CD14-positive monocyte (primary cell): ENCODE measurements at regions not wholly inside any gene's neighbourhood (a gene's known extent, or its start where the extent isn't known, plus 50 kb on each side); places are given as distances from the start of the nearest gene placed in this dataset.

Experiments used
- DNase-seq, 3 donors: peaks; one replicate each; pipeline ENCODE4 v3.0.0-alpha.2; 2011 to 2022
- H2AFZ ChIP-seq: 2 replicates; pipeline ENCODE4 v1.6.0; 2012; ENCODE audit warnings: mild to moderate bottlenecking, low read depth, low read length, inconsistent platforms; ENCODE audit not compliant: insufficient read depth, poor library complexity, severe bottlenecking
- H3K27ac ChIP-seq, 2 donors: 1 replicate in 1 of 2; 2 replicates in 1 of 2; pipeline ENCODE4 v1.5.1; 2012 to 2013; ENCODE audit warnings: low read length in 2 of 2, control low read depth in 1 of 2, inconsistent platforms in 1 of 2, low read depth in 1 of 2, mild to moderate bottlenecking in 1 of 2
- H3K27me3 ChIP-seq, 2 donors: one replicate each; pipeline versions ENCODE4 v1.6.0 to v1.6.1; 2011 to 2013; ENCODE audit warnings: low read length in 2 of 2; ENCODE audit not compliant: control insufficient read depth in 2 of 2, insufficient read depth in 2 of 2
- H3K36me3 ChIP-seq, 2 donors: replicated peaks in 1 of 2; 1 replicate in 1 of 2; 2 replicates in 1 of 2; pipeline versions ENCODE4 v1.5.1 to v1.6.1; 2012 to 2013; ENCODE audit warnings: low read length in 2 of 2, control low read depth in 1 of 2, inconsistent platforms in 1 of 2, mild to moderate bottlenecking in 1 of 2; ENCODE audit not compliant: insufficient read depth in 2 of 2, control insufficient read depth in 1 of 2
- H3K4me1 ChIP-seq, 2 donors: 1 replicate in 1 of 2; 2 replicates in 1 of 2; pipeline versions ENCODE4 v1.5.1 to v1.6.1; 2012 to 2013; ENCODE audit warnings: low read length in 2 of 2, control low read depth in 1 of 2, inconsistent platforms in 1 of 2, mild to moderate bottlenecking in 1 of 2, moderate library complexity in 1 of 2; ENCODE audit not compliant: insufficient read depth in 2 of 2, control insufficient read depth in 1 of 2
- H3K4me2 ChIP-seq: replicated peaks from 2 replicates; pipeline ENCODE3; 2012; ENCODE audit warnings: low read length, moderate library complexity, mild to moderate bottlenecking; ENCODE audit not compliant: poor library complexity, severe bottlenecking; ENCODE audit errors: extremely low read depth
- H3K4me3 ChIP-seq, 3 experiments: fragments of 200-600 bp in 1 of 3; sonication (generic) in 1 of 3; replicated peaks in 1 of 3; 1 replicate in 2 of 3; 2 replicates in 1 of 3; pipeline ENCODE4 v1.5.1; 2011 to 2013; ENCODE audit warnings: low read length in 3 of 3, mild to moderate bottlenecking in 3 of 3, control low read depth in 2 of 3, low read depth in 2 of 3, inconsistent platforms in 1 of 3, moderate library complexity in 1 of 3
- H3K79me2 ChIP-seq: 2 replicates; pipeline ENCODE4 v1.6.0; 2012; ENCODE audit warnings: mild to moderate bottlenecking, control low read depth, inconsistent platforms, low read length, moderate library complexity; ENCODE audit not compliant: insufficient read depth
- H3K9ac ChIP-seq: 2 replicates; pipeline ENCODE4 v1.6.0; 2017; ENCODE audit warnings: low read length, mild to moderate bottlenecking; ENCODE audit not compliant: insufficient read depth, poor library complexity, severe bottlenecking
- H3K9me3 ChIP-seq, 2 donors: replicated peaks in 1 of 2; 1 replicate in 1 of 2; 2 replicates in 1 of 2; pipeline versions ENCODE4 v1.5.1 to v1.6.1; 2012 to 2013; ENCODE audit warnings: low read length in 2 of 2, control low read depth in 1 of 2; ENCODE audit not compliant: control insufficient read depth in 1 of 2, insufficient read depth in 1 of 2
- H4K20me1 ChIP-seq: 2 replicates; pipeline ENCODE4 v1.6.0; 2012; ENCODE audit warnings: mild to moderate bottlenecking, low read length, control low read depth, moderate library complexity; ENCODE audit not compliant: insufficient read depth
- H3K27ac Mint-ChIP-seq, 7 donors: one replicate each; pipeline ENCODE4 v1.8.0; 2020; ENCODE audit warnings: mild to moderate bottlenecking in 7 of 7, mixed read lengths in 7 of 7, moderate library complexity in 6 of 7, inconsistent platforms in 2 of 7
- H3K27me3 Mint-ChIP-seq, 3 donors: one replicate each; pipeline ENCODE4 v1.8.0; 2021 to 2022; ENCODE audit warnings: low read depth in 3 of 3, mild to moderate bottlenecking in 3 of 3, mixed read lengths in 3 of 3, moderate library complexity in 3 of 3, inconsistent platforms in 1 of 3
- H3K36me3 Mint-ChIP-seq, 2 donors: one replicate each; pipeline ENCODE4 v1.8.0; 2020; ENCODE audit warnings: mixed read lengths in 2 of 2, inconsistent platforms in 1 of 2, mild to moderate bottlenecking in 1 of 2
- H3K4me1 Mint-ChIP-seq: one replicate; pipeline ENCODE4 v1.8.0; 2020; ENCODE audit warnings: mild to moderate bottlenecking, mixed read lengths
- H3K4me3 Mint-ChIP-seq, 2 donors: one replicate each; pipeline ENCODE4 v1.8.0; 2020; ENCODE audit warnings: mild to moderate bottlenecking in 2 of 2, mixed read lengths in 2 of 2, moderate library complexity in 1 of 2
- H3K9me3 Mint-ChIP-seq, 7 donors: one replicate each; pipeline ENCODE4 v1.8.0; 2020 to 2022; ENCODE audit warnings: mixed read lengths in 7 of 7, mild to moderate bottlenecking in 6 of 7, moderate library complexity in 6 of 7, inconsistent platforms in 2 of 7
- WGBS: methylation state at CpG from one replicate; pipeline ENCODE4 v1.1.5; 2013; ENCODE audit warnings: missing lambda C conversion rate; ENCODE audit not compliant: insufficient coverage; 5-methylcytosine and 5-hydroxymethylcytosine counted together
- intact Hi-C, 2 donors: fragments of 100-400 bp; cut with micrococcal nuclease; formaldehyde crosslinking; loops; one replicate each; pipeline versions ENCODE4 v1.15.0 to v1.15.1; 2023
- TF ChIP-seq, protein P1 (sequence below): fragments of 200-600 bp; IDR thresholded peaks from one replicate; pipeline ENCODE4 v1.8.0; 2022; ENCODE audit warnings: antibody characterized with exemption, mild to moderate bottlenecking

DNA sequence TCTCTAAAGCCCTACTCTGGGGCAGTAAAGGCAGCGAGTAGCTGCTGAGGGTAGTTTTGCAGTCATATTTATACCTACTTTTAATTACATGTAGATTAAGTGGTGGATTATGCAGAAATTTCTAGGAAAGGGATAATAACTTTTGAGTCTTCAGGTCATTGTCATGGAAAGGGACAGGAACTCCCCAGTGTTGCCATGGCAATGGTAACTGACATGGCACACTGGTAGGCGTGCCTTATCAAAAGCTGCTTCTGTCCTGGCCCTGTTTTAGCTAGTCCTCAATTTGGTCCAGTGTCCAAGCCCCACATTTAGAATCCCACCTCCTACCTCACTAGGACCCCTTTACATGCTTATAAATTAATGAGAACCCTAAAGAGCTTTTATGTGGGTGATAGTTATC, 303.1 kb downstream of the VRK1 start:
- H3K9me3 ChIP-seq, result no peaks in the 10 kb centered on the region
- H3K27me3 ChIP-seq, result no peaks in the 10 kb centered on the region
- H3K4me3 Mint-ChIP-seq, result no peak overlapping the region
- no peaks in the 10 kb centered on the region for H3K4me1 ChIP-seq
- H3K27ac Mint-ChIP-seq, result no peak overlapping the region
- H3K9ac ChIP-seq, result no peak overlapping the region
- WGBS, result 100% methylated on average over 1 of the region's 2 CpGs
- intact Hi-C loops, result no loop called here
- no peaks in the 10 kb centered on the region for H4K20me1 ChIP-seq
- H2AFZ ChIP-seq, result no peak overlapping the region
- no peak for DNase-seq
- peaks cover 3 to 13% (median 6%) of the 10 kb centered on the region in 3 donors for H3K27me3 Mint-ChIP-seq
- H3K36me3 ChIP-seq, result no peaks in the 10 kb centered on the region
- H3K27ac ChIP-seq, result no peak overlapping the region
- H3K36me3 Mint-ChIP-seq, result no peaks in the 10 kb centered on the region
- TF ChIP-seq, protein P1, sequence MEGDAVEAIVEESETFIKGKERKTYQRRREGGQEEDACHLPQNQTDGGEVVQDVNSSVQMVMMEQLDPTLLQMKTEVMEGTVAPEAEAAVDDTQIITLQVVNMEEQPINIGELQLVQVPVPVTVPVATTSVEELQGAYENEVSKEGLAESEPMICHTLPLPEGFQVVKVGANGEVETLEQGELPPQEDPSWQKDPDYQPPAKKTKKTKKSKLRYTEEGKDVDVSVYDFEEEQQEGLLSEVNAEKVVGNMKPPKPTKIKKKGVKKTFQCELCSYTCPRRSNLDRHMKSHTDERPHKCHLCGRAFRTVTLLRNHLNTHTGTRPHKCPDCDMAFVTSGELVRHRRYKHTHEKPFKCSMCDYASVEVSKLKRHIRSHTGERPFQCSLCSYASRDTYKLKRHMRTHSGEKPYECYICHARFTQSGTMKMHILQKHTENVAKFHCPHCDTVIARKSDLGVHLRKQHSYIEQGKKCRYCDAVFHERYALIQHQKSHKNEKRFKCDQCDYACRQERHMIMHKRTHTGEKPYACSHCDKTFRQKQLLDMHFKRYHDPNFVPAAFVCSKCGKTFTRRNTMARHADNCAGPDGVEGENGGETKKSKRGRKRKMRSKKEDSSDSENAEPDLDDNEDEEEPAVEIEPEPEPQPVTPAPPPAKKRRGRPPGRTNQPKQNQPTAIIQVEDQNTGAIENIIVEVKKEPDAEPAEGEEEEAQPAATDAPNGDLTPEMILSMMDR, result no peak
- H3K79me2 ChIP-seq, result no peaks in the 10 kb centered on the region
- H3K4me3 ChIP-seq, result no peak overlapping the region
- H3K4me2 ChIP-seq, result no peak overlapping the region
- H3K9me3 Mint-ChIP-seq, result peaks cover 0 to 1% (median 0%) of the 10 kb centered on the region in 7 donors
- no peaks in the 10 kb centered on the region for H3K4me1 Mint-ChIP-seq

- no peaks in the 10 kb centered on the region for H3K27me3 ChIP-seq
- WGBS, result 83% methylated on average over 4 of the region's 8 CpGs
- intact Hi-C loops, result no loop called here
- H3K9me3 ChIP-seq, result no peaks in the 10 kb centered on the region
- Mint-ChIP-seq H3K9me3 (peaks cover 0 to 3% (median 0%) of the 10 kb centered on the region in 7 donors), H3K4me1 (no peaks in the 10 kb centered on the region), H3K27ac (no peak overlapping the region), H3K36me3 (no peaks in the 10 kb centered on the region), H3K27me3 (peaks cover 5 to 9% (median 6%) of the 10 kb centered on the region in 3 donors), H3K4me3 (no peak overlapping the region)
- H2AFZ ChIP-seq, result no peak overlapping the region
- H3K27ac ChIP-seq, result no peak overlapping the region
- no peaks in the 10 kb centered on the region for H3K79me2 ChIP-seq
- H4K20me1 ChIP-seq, result no peaks in the 10 kb centered on the region
- no peak overlapping the region for H3K4me2 ChIP-seq
- H3K4me3 ChIP-seq, result no peak overlapping the region
- no peaks in the 10 kb centered on the region for H3K4me1 ChIP-seq
- H3K9ac ChIP-seq, result no peak overlapping the region
- no peak for DNase-seq
- TF ChIP-seq, protein P1, result no peak
- H3K36me3 ChIP-seq, result no peaks in the 10 kb centered on the region
Measured at GRCh38 chr14:97101561-97101960, 304.4 kb downstream of the VRK1 start.
